ENCODE measurements at regions not wholly inside any gene's neighbourhood (a gene's known extent, or its start where the extent isn't known, plus 50 kb on each side); places are given as distances from the start of the nearest gene placed in this dataset.

DNA sequence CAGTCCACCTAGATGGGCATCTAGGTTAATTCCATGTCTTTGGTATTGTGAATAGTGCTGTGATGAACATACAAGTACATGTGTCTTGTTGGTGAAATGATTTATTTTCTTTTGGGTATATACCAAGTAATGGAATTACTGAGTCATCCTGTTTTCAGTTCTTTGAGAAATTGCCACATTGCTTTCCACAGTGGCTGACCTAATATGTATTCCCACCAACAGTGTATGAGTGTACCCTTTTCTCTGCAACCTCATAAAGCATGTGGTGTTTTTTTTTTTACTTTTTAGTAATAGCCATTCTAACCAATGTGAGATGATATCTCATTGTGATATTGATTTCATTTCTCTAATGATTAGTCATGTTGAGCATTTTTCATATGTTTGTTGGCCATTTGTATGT lies 86.0 kb upstream of the NDN start:
- Histone ChIP-seq H2AFZ (ENCODE audit: low read depth) (no peak overlapping the region), H3K27ac (no peak overlapping the region), H3K27me3 (ENCODE audit: insufficient read depth, low read depth) (no peaks in the 10 kb centered on the region), H3K79me2 (ENCODE audit: insufficient read depth, low read depth) (no peaks in the 10 kb centered on the region), H3K4me3 (IDR thresholded peaks at IDR 0.05; ENCODE audit: insufficient read depth, low read depth, low read length) (no peak overlapping the region), H4K20me1 (ENCODE audit: insufficient read depth) (no peaks in the 10 kb centered on the region), H3K36me3 (ENCODE audit: insufficient read depth) (no peaks in the 10 kb centered on the region), H3K4me2 (no peak overlapping the region), H3K4me1 (ENCODE audit: low read depth, poor library complexity, severe bottlenecking) (no peaks in the 10 kb centered on the region), H3K9ac (no peak overlapping the region)
- TF ChIP-seq, protein P1, sequence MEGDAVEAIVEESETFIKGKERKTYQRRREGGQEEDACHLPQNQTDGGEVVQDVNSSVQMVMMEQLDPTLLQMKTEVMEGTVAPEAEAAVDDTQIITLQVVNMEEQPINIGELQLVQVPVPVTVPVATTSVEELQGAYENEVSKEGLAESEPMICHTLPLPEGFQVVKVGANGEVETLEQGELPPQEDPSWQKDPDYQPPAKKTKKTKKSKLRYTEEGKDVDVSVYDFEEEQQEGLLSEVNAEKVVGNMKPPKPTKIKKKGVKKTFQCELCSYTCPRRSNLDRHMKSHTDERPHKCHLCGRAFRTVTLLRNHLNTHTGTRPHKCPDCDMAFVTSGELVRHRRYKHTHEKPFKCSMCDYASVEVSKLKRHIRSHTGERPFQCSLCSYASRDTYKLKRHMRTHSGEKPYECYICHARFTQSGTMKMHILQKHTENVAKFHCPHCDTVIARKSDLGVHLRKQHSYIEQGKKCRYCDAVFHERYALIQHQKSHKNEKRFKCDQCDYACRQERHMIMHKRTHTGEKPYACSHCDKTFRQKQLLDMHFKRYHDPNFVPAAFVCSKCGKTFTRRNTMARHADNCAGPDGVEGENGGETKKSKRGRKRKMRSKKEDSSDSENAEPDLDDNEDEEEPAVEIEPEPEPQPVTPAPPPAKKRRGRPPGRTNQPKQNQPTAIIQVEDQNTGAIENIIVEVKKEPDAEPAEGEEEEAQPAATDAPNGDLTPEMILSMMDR (conservative IDR thresholded peaks at IDR 0.05; ENCODE audit: low read depth, low read length): no peak

DNA sequence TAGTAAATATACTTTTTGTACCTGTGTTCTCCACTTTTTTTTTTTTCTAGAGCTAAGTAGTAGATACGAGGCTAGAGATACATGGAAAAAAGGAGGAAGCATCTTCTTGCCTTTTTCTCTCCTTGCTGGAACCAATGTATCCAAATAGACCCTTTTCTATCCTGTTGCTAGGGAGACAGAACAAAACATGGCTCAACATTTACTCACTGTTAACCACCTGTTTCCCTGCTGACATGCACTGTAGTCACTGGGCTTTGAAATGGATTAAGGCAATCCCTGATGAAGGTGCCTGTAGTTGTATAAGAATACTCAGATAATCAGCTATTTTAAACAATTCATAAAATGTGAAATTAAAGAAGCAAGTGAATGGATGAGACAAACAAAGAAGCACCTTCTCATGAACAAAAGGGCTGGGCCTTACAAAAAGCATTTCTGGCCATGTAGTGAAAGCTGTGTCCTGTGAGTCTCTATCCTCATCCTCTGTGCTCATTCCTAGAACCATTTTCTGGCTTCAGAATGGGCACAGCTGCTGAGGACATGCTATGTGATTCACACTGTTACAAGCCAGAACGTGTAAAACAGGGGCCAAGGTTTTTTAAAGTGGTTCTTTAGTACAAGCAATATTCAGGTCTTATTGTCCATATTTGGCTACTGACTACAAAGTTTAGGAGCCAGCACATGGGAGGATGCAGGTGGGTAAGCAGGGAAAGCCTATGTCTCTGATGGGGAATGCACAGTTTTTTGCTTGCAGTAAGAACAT lies 100.4 kb upstream of the NDN start:
- no peak overlapping the region for H3K27ac ChIP-seq
- no peak overlapping the region for H3K4me2 ChIP-seq
- no peaks in the 10 kb centered on the region for H3K27me3 ChIP-seq (ENCODE audit: insufficient read depth, low read depth)
- no peak overlapping the region for H3K4me3 ChIP-seq (IDR thresholded peaks at IDR 0.05; ENCODE audit: insufficient read depth, low read depth, low read length)
- TF ChIP-seq, protein P1 (conservative IDR thresholded peaks at IDR 0.05; ENCODE audit: low read depth, low read length): no peak
- no peak overlapping the region for H3K9ac ChIP-seq
- H2AFZ ChIP-seq (ENCODE audit: low read depth): no peak overlapping the region
- no peaks in the 10 kb centered on the region for H3K79me2 ChIP-seq (ENCODE audit: insufficient read depth, low read depth)
- no peaks in the 10 kb centered on the region for H3K4me1 ChIP-seq (ENCODE audit: low read depth, poor library complexity, severe bottlenecking)
- H4K20me1 ChIP-seq (ENCODE audit: insufficient read depth): no peaks in the 10 kb centered on the region
- no peaks in the 10 kb centered on the region for H3K36me3 ChIP-seq (ENCODE audit: insufficient read depth)

DNA sequence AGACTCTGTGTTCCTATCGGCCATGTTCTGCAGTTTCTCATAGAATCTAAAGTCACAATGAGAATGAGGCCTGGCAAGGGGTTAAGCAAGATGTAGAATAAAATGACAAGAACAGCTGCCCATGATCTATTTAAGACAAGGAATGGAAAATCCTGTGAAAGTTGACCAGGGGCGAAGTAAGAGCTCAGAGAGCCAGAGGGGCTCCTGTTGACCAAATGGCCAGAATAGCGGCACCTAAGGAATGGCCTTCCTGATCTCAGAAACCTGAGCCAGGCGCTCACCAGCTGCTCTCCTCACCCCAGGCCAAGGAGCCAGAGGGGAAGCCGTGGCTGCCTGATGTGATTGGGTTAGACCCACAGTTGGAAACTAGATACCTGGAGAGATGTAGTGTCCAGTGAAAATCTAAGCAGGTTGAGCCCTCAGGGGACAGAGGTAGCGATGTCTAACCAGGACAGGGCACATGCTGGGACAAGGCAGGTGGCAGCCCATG lies 106.1 kb upstream of the NDN start:
- Histone ChIP-seq H3K36me3 (ENCODE audit: insufficient read depth) (no peaks in the 10 kb centered on the region), H2AFZ (ENCODE audit: low read depth) (no peak overlapping the region), H4K20me1 (ENCODE audit: insufficient read depth) (no peaks in the 10 kb centered on the region), H3K4me2 (no peak overlapping the region), H3K79me2 (ENCODE audit: insufficient read depth, low read depth) (no peaks in the 10 kb centered on the region), H3K9ac (no peak overlapping the region), H3K4me3 (IDR thresholded peaks at IDR 0.05; ENCODE audit: insufficient read depth, low read depth, low read length) (no peak overlapping the region), H3K4me1 (ENCODE audit: low read depth, poor library complexity, severe bottlenecking) (no peaks in the 10 kb centered on the region), H3K27me3 (ENCODE audit: insufficient read depth, low read depth) (no peaks in the 10 kb centered on the region), H3K27ac (no peak overlapping the region)
- TF ChIP-seq, protein P1 (conservative IDR thresholded peaks at IDR 0.05; ENCODE audit: low read depth, low read length): no peak

DNA sequence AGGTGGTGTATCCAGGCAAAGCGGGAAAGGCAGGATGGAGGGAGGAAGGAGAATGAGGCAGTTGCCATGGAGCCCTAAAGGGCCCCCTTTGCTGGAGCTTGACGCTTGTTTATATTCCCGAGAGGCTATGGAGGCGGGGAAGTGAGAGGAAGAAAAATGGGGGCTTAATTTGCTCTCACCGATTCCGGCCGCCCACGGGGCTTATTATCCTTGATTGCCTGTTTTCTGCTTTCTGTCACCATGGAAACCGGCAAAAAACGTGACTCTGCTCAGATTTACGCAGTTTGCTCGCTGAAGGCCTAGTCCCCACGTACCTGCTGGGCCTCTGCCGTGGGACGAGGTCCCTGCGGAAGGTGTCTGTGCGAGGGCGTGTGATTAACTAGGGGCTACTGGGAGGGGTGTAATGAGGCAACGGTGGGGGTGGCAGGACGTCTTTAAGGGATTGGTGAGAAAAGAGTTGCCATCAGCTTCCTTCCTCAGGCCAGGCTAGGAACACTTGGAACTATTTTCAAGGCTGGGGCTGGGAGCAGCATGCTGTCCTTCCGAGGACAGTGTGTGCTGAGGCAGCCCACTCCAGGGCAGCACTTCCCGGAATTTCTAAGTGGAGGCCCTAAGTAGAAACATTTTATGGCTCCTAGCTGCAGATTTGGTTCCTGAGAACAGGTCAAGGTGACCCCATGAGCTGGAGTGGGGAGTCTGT lies 110.8 kb upstream of the NDN start:
- Histone ChIP-seq H4K20me1 (ENCODE audit: insufficient read depth) (no peaks in the 10 kb centered on the region), H3K27ac (no peak overlapping the region), H3K9ac (no peak overlapping the region), H3K4me2 (no peak overlapping the region), H3K79me2 (ENCODE audit: insufficient read depth, low read depth) (no peaks in the 10 kb centered on the region), H3K36me3 (ENCODE audit: insufficient read depth) (no peaks in the 10 kb centered on the region), H3K4me3 (IDR thresholded peaks at IDR 0.05; ENCODE audit: insufficient read depth, low read depth, low read length) (no peak overlapping the region), H2AFZ (ENCODE audit: low read depth) (no peak overlapping the region), H3K4me1 (ENCODE audit: low read depth, poor library complexity, severe bottlenecking) (no peaks in the 10 kb centered on the region), H3K27me3 (ENCODE audit: insufficient read depth, low read depth) (no peaks in the 10 kb centered on the region)
- TF ChIP-seq, protein P1 (conservative IDR thresholded peaks at IDR 0.05; ENCODE audit: low read depth, low read length): no peak

Data from KMS-11 (cell line).